Endodermal cell (in vitro differentiated cells): ENCODE measurements at regions not wholly inside any gene's neighbourhood (a gene's known extent, or its start where the extent isn't known, plus 50 kb on each side); places are given as distances from the start of the nearest gene placed in this dataset.

ENCODE experiments used
- DNase-seq: peaks from one replicate; pipeline ENCODE4 v3.0.0-alpha.2; 2017
- H3K27ac ChIP-seq: 2 replicates; pipeline ENCODE4 v1.5.1; 2013; ENCODE audit warnings: mild to moderate bottlenecking, low read depth, low read length, moderate library complexity
- H3K27me3 ChIP-seq: 2 replicates; pipeline ENCODE4 v1.6.1; 2013; ENCODE audit warnings: mild to moderate bottlenecking, low read length, moderate library complexity; ENCODE audit not compliant: insufficient read depth, control insufficient read depth, poor library complexity, severe bottlenecking
- H3K36me3 ChIP-seq: 2 replicates; pipeline ENCODE4 v1.7.0; 2013; ENCODE audit warnings: mild to moderate bottlenecking, low read length, moderate library complexity; ENCODE audit not compliant: control insufficient read depth, insufficient read depth
- H3K4me1 ChIP-seq: one replicate; pipeline ENCODE4 v1.7.0; 2013; ENCODE audit warnings: low read length; ENCODE audit not compliant: control insufficient read depth, insufficient read depth
- H3K4me3 ChIP-seq: 2 replicates; pipeline ENCODE4 v1.5.1; 2013; ENCODE audit warnings: mild to moderate bottlenecking, low read length, moderate library complexity
- H3K9ac ChIP-seq: 2 replicates; pipeline ENCODE4 v1.6.1; 2013; ENCODE audit warnings: mild to moderate bottlenecking, low read length, moderate library complexity; ENCODE audit not compliant: poor library complexity, severe bottlenecking; ENCODE audit errors: extremely low read depth
- H3K9me3 ChIP-seq: 2 replicates; pipeline ENCODE4 v1.6.1; 2013; ENCODE audit warnings: mild to moderate bottlenecking, low read length, moderate library complexity; ENCODE audit not compliant: control insufficient read depth
- H3K27ac Mint-ChIP-seq: 2 replicates; pipeline ENCODE4 v1.8.0; 2020; ENCODE audit warnings: mixed read lengths
- H3K27me3 Mint-ChIP-seq: 2 replicates; pipeline ENCODE4 v1.8.0; 2021; ENCODE audit warnings: mild to moderate bottlenecking, mixed read lengths; ENCODE audit not compliant: insufficient read depth
- H3K36me3 Mint-ChIP-seq: 2 replicates; pipeline ENCODE4 v1.8.0; 2020; ENCODE audit warnings: low read depth, mixed read lengths
- H3K4me1 Mint-ChIP-seq: 2 replicates; pipeline ENCODE4 v1.8.0; 2020; ENCODE audit warnings: mixed read lengths
- H3K4me3 Mint-ChIP-seq: 2 replicates; pipeline ENCODE4 v1.8.0; 2020; ENCODE audit warnings: mild to moderate bottlenecking, moderate library complexity, mixed read lengths
- H3K9me3 Mint-ChIP-seq: 2 replicates; pipeline ENCODE4 v1.8.0; 2020; ENCODE audit warnings: mild to moderate bottlenecking, mixed read lengths
- CTCF ChIP-seq: fragments of 200-600 bp; sonication (generic); conservative IDR thresholded peaks from 2 replicates; pipeline ENCODE4 v1.5.0; 2021; ENCODE audit warnings: antibody characterized with exemption, mild to moderate bottlenecking
- WGBS, 2 experiments: methylation state at CpG; one replicate each; pipeline versions ENCODE4 v1.1.5 to v1.1.7; 2013; ENCODE audit warnings: missing lambda C conversion rate in 2 of 2, mixed read lengths in 1 of 2; ENCODE audit not compliant: insufficient coverage in 1 of 2, insufficient read length in 1 of 2; 5-methylcytosine and 5-hydroxymethylcytosine counted together

DNA sequence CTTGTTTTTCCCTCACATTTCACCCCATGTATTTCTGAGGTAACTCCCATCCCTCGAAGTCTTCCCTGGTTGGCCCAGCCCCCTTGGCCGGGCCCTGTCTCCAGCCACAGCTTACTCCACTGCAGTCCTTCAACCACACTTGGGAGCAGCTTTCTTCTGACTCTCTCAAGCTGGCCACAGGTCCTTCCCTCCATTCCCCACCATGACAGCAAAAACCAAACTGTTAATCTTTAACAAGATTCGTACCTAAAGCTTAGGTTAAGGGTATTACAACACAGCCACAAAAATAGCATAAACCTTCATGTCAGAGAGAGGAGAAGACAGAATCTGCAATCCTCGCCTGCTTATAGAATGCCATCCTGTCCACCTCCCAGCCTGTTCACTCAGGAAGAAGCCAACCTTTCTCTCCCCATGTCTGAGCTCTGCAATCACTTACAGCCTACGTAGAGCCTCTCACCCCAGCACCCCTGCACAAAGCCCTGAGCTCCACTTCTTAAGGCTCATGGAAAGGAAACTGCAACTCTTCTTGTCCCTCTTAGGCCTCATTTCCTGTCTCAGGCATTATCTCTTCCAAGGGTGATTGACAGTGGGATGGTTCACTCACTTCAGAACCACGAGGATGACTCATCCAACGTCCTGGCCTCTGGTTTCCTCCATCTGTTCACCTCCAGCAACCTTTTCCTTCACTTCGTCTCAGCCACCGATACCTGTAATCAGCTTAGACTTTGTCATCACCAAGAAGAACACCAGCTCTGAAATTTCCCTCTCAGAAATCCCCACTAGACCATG lies 72.8 kb downstream of the CD2 start:
- WGBS, 2 experiments, result 77 to 85% methylated on average over 4 to 9 of the region's 9 CpGs
- Histone ChIP-seq H3K4me3 (no peak overlapping the region), H3K4me1 (peaks cover 6% of the 10 kb centered on the region), H3K9ac (no peak overlapping the region), H3K27me3 (no peaks in the 10 kb centered on the region), H3K36me3 (no peaks in the 10 kb centered on the region), H3K9me3 (no peaks in the 10 kb centered on the region), H3K27ac (no peak overlapping the region)
- Mint-ChIP-seq H3K9me3 (peaks cover 2% of the 10 kb centered on the region), H3K4me1 (peaks cover 41% of the 10 kb centered on the region), H3K36me3 (no peaks in the 10 kb centered on the region), H3K27me3 (no peaks in the 10 kb centered on the region), H3K4me3 (no peak overlapping the region), H3K27ac (no peak overlapping the region)
- DNase-seq, result no peak
- TF ChIP-seq CTCF, result no peak

DNA sequence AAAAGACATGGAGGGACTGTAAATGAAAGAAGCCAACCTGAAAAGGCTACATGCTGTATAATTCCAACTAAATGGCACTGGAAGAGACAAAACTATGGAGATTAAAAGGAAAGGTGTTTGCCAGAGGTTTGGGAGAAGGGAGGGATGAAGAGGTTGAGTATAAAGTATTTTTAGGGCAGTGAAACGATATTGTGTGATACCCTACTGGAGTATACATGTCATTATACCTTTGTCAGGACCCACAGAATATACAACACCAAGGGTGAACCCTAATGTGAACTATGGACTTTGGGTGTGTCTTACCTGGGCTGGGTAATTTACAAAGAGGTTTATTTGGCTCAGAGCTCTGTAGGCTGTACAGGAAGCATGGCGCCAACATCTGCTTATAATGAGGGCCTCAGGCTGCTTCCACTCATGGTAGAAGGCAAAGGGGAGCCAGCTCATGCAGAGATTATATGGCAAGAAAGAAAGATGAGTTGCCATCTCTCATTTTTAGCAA lies 73.4 kb downstream of the CD2 start:
- peaks cover 2% of the 10 kb centered on the region for H3K9me3 Mint-ChIP-seq
- no peak for TF ChIP-seq CTCF
- H3K36me3 ChIP-seq, result no peaks in the 10 kb centered on the region
- H3K27me3 Mint-ChIP-seq, result no peaks in the 10 kb centered on the region
- H3K4me3 Mint-ChIP-seq, result no peak overlapping the region
- no peak overlapping the region for H3K27ac ChIP-seq
- H3K4me1 Mint-ChIP-seq, result peaks cover 47% of the 10 kb centered on the region
- H3K4me1 ChIP-seq, result peaks cover 9% of the 10 kb centered on the region
- H3K9me3 ChIP-seq, result no peaks in the 10 kb centered on the region
- H3K9ac ChIP-seq, result no peak overlapping the region
- H3K36me3 Mint-ChIP-seq, result no peaks in the 10 kb centered on the region
- no peaks in the 10 kb centered on the region for H3K27me3 ChIP-seq
- 100% methylated on average over 2 of the region's 2 CpGs; no CpG with 5 or more reads in 1 of the 2 experiments for WGBS, 2 experiments
- H3K27ac Mint-ChIP-seq, result no peak overlapping the region
- no peak overlapping the region for H3K4me3 ChIP-seq
- DNase-seq, result no peak

DNA sequence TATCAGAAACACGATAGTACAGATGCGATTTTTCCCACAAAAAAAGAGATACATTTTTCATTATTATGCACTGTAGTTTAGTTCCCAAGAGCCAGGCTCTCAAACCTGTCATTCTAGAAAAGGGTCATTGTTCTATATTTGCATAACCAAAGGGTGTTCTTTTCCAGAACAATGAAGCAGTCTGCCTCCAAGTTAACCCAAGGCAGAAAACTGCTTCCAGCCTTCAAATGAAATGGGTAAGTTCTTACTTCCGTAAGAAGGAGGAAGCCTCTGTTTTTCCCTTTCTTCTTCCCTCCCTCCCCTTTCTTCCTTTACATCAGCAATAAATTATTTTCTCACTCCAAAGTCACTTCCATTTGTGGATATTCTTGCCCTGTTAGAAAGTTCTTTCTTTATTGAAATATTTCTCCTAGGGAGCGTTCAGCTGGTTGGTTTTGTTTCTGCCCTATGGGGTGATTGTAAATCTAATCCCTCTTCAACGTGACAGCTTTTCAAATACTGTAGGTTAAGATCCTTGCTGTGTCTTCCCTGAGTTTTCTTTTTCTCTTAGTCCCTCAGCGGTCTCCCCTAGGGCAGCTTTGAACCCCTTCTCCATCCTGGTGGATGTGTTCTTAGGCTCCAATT lies 77.3 kb upstream of the PTGFRN start:
- Mint-ChIP-seq H3K4me1 (peaks cover 51% of the 10 kb centered on the region), H3K9me3 (peaks cover 18% of the 10 kb centered on the region), H3K36me3 (peaks cover 10% of the 10 kb centered on the region), H3K27ac (peak overlapping the region; percentile 75), H3K4me3 (no peak overlapping the region), H3K27me3 (no peaks in the 10 kb centered on the region)
- H3K9ac ChIP-seq, result no peak overlapping the region
- H3K4me1 ChIP-seq, result peaks cover 27% of the 10 kb centered on the region
- no peak for DNase-seq
- no peaks in the 10 kb centered on the region for H3K36me3 ChIP-seq
- peak overlapping the region; percentile 84 for H3K27ac ChIP-seq
- H3K27me3 ChIP-seq, result no peaks in the 10 kb centered on the region
- H3K9me3 ChIP-seq, result peaks cover 10% of the 10 kb centered on the region
- 56 to 61% methylated on average over 5 to 6 of the region's 6 CpGs for WGBS, 2 experiments
- H3K4me3 ChIP-seq, result peak overlapping the region; percentile 46
- TF ChIP-seq CTCF, result no peak
